ENCODE measurements at regions not wholly inside any gene's neighbourhood (a gene's known extent, or its start where the extent isn't known, plus 50 kb on each side); places are given as distances from the start of the nearest gene placed in this dataset.

- no peak overlapping the region for H3K27ac Mint-ChIP-seq (ENCODE audit: low read depth, unreplicated experiment)
- H3K9me3 Mint-ChIP-seq (ENCODE audit: unreplicated experiment): no peaks in the 10 kb centered on the region
- no peaks in the 10 kb centered on the region for H3K36me3 Mint-ChIP-seq (ENCODE audit: insufficient read depth, unreplicated experiment)
- no peak overlapping the region for H3K4me3 Mint-ChIP-seq (ENCODE audit: unreplicated experiment)
- no peak for DNase-seq (ENCODE audit: unreplicated experiment)
- ChIA-PET POLR2A (no interaction called here), CTCF (interaction anchor here (0.6 kb wide), 1 partner anchor 13 kb away, joined by 4 read pairs; no protein-coding TSS in a partner anchor)
- H3K4me1 Mint-ChIP-seq (ENCODE audit: insufficient read depth, unreplicated experiment): peaks cover under 1% of the 10 kb centered on the region
- TF ChIP-seq CTCF (IDR thresholded peaks at IDR 0.05; ENCODE audit: unreplicated experiment): no peak
- intact Hi-C loops (cut with micrococcal nuclease): no loop called here
- BruUV-seq (replicated peaks): no TSS peak
- H3K27me3 Mint-ChIP-seq (ENCODE audit: insufficient read depth, unreplicated experiment): no peaks in the 10 kb centered on the region
Observed at GRCh38 chr4:23245203-23245832, 552.6 kb downstream of the GBA3 start.

- TF ChIP-seq CTCF (IDR thresholded peaks at IDR 0.05; ENCODE audit: unreplicated experiment): no peak
- intact Hi-C loops (cut with micrococcal nuclease): no loop called here
- H3K4me1 Mint-ChIP-seq (ENCODE audit: insufficient read depth, unreplicated experiment): peaks cover 6% of the 10 kb centered on the region
- ChIA-PET CTCF (interaction anchor here (0.6 kb wide), 1 partner anchor 809 kb away, joined by 6 read pairs; no protein-coding TSS in a partner anchor), POLR2A (no interaction called here)
- no peaks in the 10 kb centered on the region for H3K9me3 Mint-ChIP-seq (ENCODE audit: unreplicated experiment)
- no peak overlapping the region for H3K27ac Mint-ChIP-seq (ENCODE audit: low read depth, unreplicated experiment)
- H3K36me3 Mint-ChIP-seq (ENCODE audit: insufficient read depth, unreplicated experiment): no peaks in the 10 kb centered on the region
- H3K4me3 Mint-ChIP-seq (ENCODE audit: unreplicated experiment): no peak overlapping the region
- no peak for DNase-seq (ENCODE audit: unreplicated experiment)
- no peaks in the 10 kb centered on the region for H3K27me3 Mint-ChIP-seq (ENCODE audit: insufficient read depth, unreplicated experiment)
- no TSS peak for BruUV-seq (replicated peaks)
Observed at GRCh38 chr4:23242962-23243361, 550.2 kb downstream of the GBA3 start.

GRCh38 chr4:23241408-23241807, 548.7 kb downstream of the GBA3 start:
- CTCF ChIA-PET: interaction anchor here (0.6 kb wide), 1 partner anchor 461 kb away, joined by 3 read pairs; no protein-coding TSS in a partner anchor
- intact Hi-C loops (cut with micrococcal nuclease): no loop called here
- no peak for DNase-seq (ENCODE audit: unreplicated experiment)
- no peak for TF ChIP-seq CTCF (IDR thresholded peaks at IDR 0.05; ENCODE audit: unreplicated experiment)
- H3K9me3 Mint-ChIP-seq (ENCODE audit: unreplicated experiment): no peaks in the 10 kb centered on the region
- H3K4me1 Mint-ChIP-seq (ENCODE audit: insufficient read depth, unreplicated experiment): peaks cover 6% of the 10 kb centered on the region
- POLR2A ChIA-PET: no interaction called here
- H3K36me3 Mint-ChIP-seq (ENCODE audit: insufficient read depth, unreplicated experiment): no peaks in the 10 kb centered on the region
- BruUV-seq (replicated peaks): no TSS peak
- no peaks in the 10 kb centered on the region for H3K27me3 Mint-ChIP-seq (ENCODE audit: insufficient read depth, unreplicated experiment)
- H3K27ac Mint-ChIP-seq (ENCODE audit: low read depth, unreplicated experiment): no peak overlapping the region
- H3K4me3 Mint-ChIP-seq (ENCODE audit: unreplicated experiment): no peak overlapping the region

GRCh38 chr4:23238848-23239247, 546.1 kb downstream of the GBA3 start:
- ChIA-PET CTCF (no interaction called here), POLR2A (no interaction called here)
- TF ChIP-seq CTCF (IDR thresholded peaks at IDR 0.05; ENCODE audit: unreplicated experiment): no peak
- intact Hi-C loops (cut with micrococcal nuclease): no loop called here
- Mint-ChIP-seq H3K36me3 (ENCODE audit: insufficient read depth, unreplicated experiment) (no peaks in the 10 kb centered on the region), H3K4me1 (ENCODE audit: insufficient read depth, unreplicated experiment) (peaks cover 18% of the 10 kb centered on the region), H3K9me3 (ENCODE audit: unreplicated experiment) (no peaks in the 10 kb centered on the region), H3K27ac (ENCODE audit: low read depth, unreplicated experiment) (no peak overlapping the region), H3K27me3 (ENCODE audit: insufficient read depth, unreplicated experiment) (no peaks in the 10 kb centered on the region), H3K4me3 (ENCODE audit: unreplicated experiment) (no peak overlapping the region)
- no TSS peak for BruUV-seq (replicated peaks)
- DNase-seq (ENCODE audit: unreplicated experiment): no peak
